Neural progenitor cell (in vitro differentiated cells): ENCODE measurements at regions not wholly inside any gene's neighbourhood (a gene's known extent, or its start where the extent isn't known, plus 50 kb on each side); places are given as distances from the start of the nearest gene placed in this dataset.

Experiments
- DNase-seq: peaks from one replicate; pipeline ENCODE4 v3.0.0-alpha.2; 2016; ENCODE audit warnings: low spot score
- H2AFZ ChIP-seq: fragments of 200-600 bp; sonication (generic); replicated peaks from 2 replicates; pipeline ENCODE4 v1.6.1; 2016; ENCODE audit warnings: antibody characterized with exemption
- H3F3A ChIP-seq: fragments of 200-600 bp; sonication (generic); 2 replicates; pipeline ENCODE4 v1.6.1; 2016; ENCODE audit warnings: antibody characterized with exemption, low read depth
- H3K27ac ChIP-seq: fragments of 200-600 bp; sonication (generic); 2 replicates; pipeline ENCODE4 v1.5.1; 2016; ENCODE audit warnings: mild to moderate bottlenecking
- H3K27me3 ChIP-seq: fragments of 200-600 bp; sonication (generic); 2 replicates; pipeline ENCODE4 v1.6.1; 2016; ENCODE audit warnings: mild to moderate bottlenecking, moderate library complexity
- H3K36me3 ChIP-seq: fragments of 200-600 bp; sonication (generic); 2 replicates; pipeline ENCODE4 v1.5.1; 2016
- H3K4me1 ChIP-seq: fragments of 200-600 bp; sonication (generic); 2 replicates; pipeline ENCODE4 v1.6.1; 2016; ENCODE audit warnings: mixed run types
- H3K4me2 ChIP-seq: fragments of 200-600 bp; sonication (generic); 2 replicates; pipeline ENCODE4 v1.6.1; 2016
- H3K4me3 ChIP-seq: fragments of 200-600 bp; sonication (generic); 2 replicates; pipeline ENCODE4 v1.5.1; 2016
- H3K79me2 ChIP-seq: fragments of 200-600 bp; sonication (generic); 2 replicates; pipeline ENCODE4 v1.6.1; 2016; ENCODE audit warnings: low read depth
- H3K9ac ChIP-seq: fragments of 200-600 bp; sonication (generic); 2 replicates; pipeline ENCODE4 v1.6.1; 2016
- H3K9me3 ChIP-seq: fragments of 200-600 bp; sonication (generic); 2 replicates; pipeline ENCODE4 v1.5.1; 2016; ENCODE audit warnings: low read depth
- H4K20me1 ChIP-seq: fragments of 200-600 bp; sonication (generic); 2 replicates; pipeline ENCODE4 v1.6.1; 2016; ENCODE audit warnings: low read depth
- H3K27ac Mint-ChIP-seq: 3 replicates; pipeline ENCODE4 v1.8.0; 2021; ENCODE audit warnings: mixed read lengths
- H3K27me3 Mint-ChIP-seq: 2 replicates; pipeline ENCODE4 v1.8.0; 2022; ENCODE audit warnings: low read depth, mild to moderate bottlenecking, inconsistent platforms, moderate library complexity, mixed read lengths; ENCODE audit not compliant: insufficient read depth
- H3K36me3 Mint-ChIP-seq: 3 replicates; pipeline ENCODE4 v1.8.0; 2021; ENCODE audit warnings: mixed read lengths
- H3K4me1 Mint-ChIP-seq: 3 replicates; pipeline ENCODE4 v1.8.0; 2021; ENCODE audit warnings: mixed read lengths
- H3K4me3 Mint-ChIP-seq: 3 replicates; pipeline ENCODE4 v1.8.0; 2021; ENCODE audit warnings: mild to moderate bottlenecking, moderate library complexity, mixed read lengths
- H3K9me3 Mint-ChIP-seq: 3 replicates; pipeline ENCODE4 v1.8.0; 2020; ENCODE audit warnings: mixed read lengths
- CTCF ChIP-seq: fragments of 200-600 bp; sonication (generic); IDR thresholded peaks from 2 replicates; pipeline ENCODE4 v1.5.1; 2017; ENCODE audit warnings: antibody characterized with exemption, mild to moderate bottlenecking
- EZH2 ChIP-seq: fragments of 200-600 bp; sonication (generic); IDR thresholded peaks from 2 replicates; pipeline ENCODE4 v1.6.1; 2017; ENCODE audit warnings: antibody characterized with exemption, mild to moderate bottlenecking, moderate library complexity
- EZH2phosphoT487 ChIP-seq: fragments of 200-600 bp; sonication (generic); IDR thresholded peaks from 2 replicates; pipeline ENCODE4 v1.6.1; 2017; ENCODE audit warnings: antibody characterized with exemption

- TF ChIP-seq EZH2phosphoT487 (no peak), CTCF (no peak), EZH2 (no peak)
- peaks cover 27% of the 10 kb centered on the region for H3K4me1 ChIP-seq
- H3K9me3 Mint-ChIP-seq = peaks cover 1% of the 10 kb centered on the region
- H3K4me3 Mint-ChIP-seq = no peak overlapping the region
- peaks cover 29% of the 10 kb centered on the region for H3F3A ChIP-seq
- no peak overlapping the region for H2AFZ ChIP-seq
- H3K4me2 ChIP-seq = peak overlapping the region; percentile 65
- H3K4me3 ChIP-seq = no peak overlapping the region
- H3K27ac ChIP-seq = peak overlapping the region; percentile 33
- H3K36me3 ChIP-seq = no peaks in the 10 kb centered on the region
- no peak overlapping the region for H3K27ac Mint-ChIP-seq
- no peaks in the 10 kb centered on the region for H4K20me1 ChIP-seq
- H3K9me3 ChIP-seq = no peaks in the 10 kb centered on the region
- H3K79me2 ChIP-seq = no peaks in the 10 kb centered on the region
- no peaks in the 10 kb centered on the region for H3K36me3 Mint-ChIP-seq
- no peaks in the 10 kb centered on the region for H3K27me3 ChIP-seq
- peak; percentile 22 for DNase-seq
- H3K9ac ChIP-seq = no peak overlapping the region
- peaks cover 4% of the 10 kb centered on the region for H3K27me3 Mint-ChIP-seq
- peaks cover 34% of the 10 kb centered on the region for H3K4me1 Mint-ChIP-seq
Observed at GRCh38 chr1:95408507-95409136, 174.6 kb downstream of the RWDD3 start.

GRCh38 chr1:95409276-95409675 lies 175.3 kb downstream of the RWDD3 start:
- no peak overlapping the region for H3K4me3 ChIP-seq
- Mint-ChIP-seq H3K4me3 (no peak overlapping the region), H3K27ac (peak overlapping the region; percentile 40), H3K27me3 (peaks cover 2% of the 10 kb centered on the region), H3K4me1 (peaks cover 34% of the 10 kb centered on the region), H3K36me3 (no peaks in the 10 kb centered on the region), H3K9me3 (no peaks in the 10 kb centered on the region)
- no peak overlapping the region for H2AFZ ChIP-seq
- TF ChIP-seq EZH2phosphoT487 = no peak
- TF ChIP-seq EZH2 = no peak
- TF ChIP-seq CTCF = no peak
- DNase-seq = no peak
- H3K9ac ChIP-seq = no peak overlapping the region
- peaks cover 27% of the 10 kb centered on the region for H3K4me1 ChIP-seq
- H3K27ac ChIP-seq = no peak overlapping the region
- peak overlapping the region; percentile 65 for H3K4me2 ChIP-seq
- no peaks in the 10 kb centered on the region for H3K27me3 ChIP-seq
- H3K9me3 ChIP-seq = no peaks in the 10 kb centered on the region
- H4K20me1 ChIP-seq = no peaks in the 10 kb centered on the region
- no peaks in the 10 kb centered on the region for H3K36me3 ChIP-seq
- no peaks in the 10 kb centered on the region for H3K79me2 ChIP-seq
- peaks cover 29% of the 10 kb centered on the region for H3F3A ChIP-seq

GRCh38 chr1:95409901-95410300 lies 175.9 kb downstream of the RWDD3 start:
- peaks cover 27% of the 10 kb centered on the region for H3K4me1 ChIP-seq
- DNase-seq = no peak
- H3K36me3 ChIP-seq = no peaks in the 10 kb centered on the region
- H3K9me3 ChIP-seq = no peaks in the 10 kb centered on the region
- H3K27me3 ChIP-seq = no peaks in the 10 kb centered on the region
- H3F3A ChIP-seq = peaks cover 29% of the 10 kb centered on the region
- Mint-ChIP-seq H3K4me3 (no peak overlapping the region), H3K27ac (no peak overlapping the region), H3K27me3 (peaks cover 2% of the 10 kb centered on the region), H3K9me3 (no peaks in the 10 kb centered on the region), H3K4me1 (peaks cover 34% of the 10 kb centered on the region), H3K36me3 (no peaks in the 10 kb centered on the region)
- H2AFZ ChIP-seq = no peak overlapping the region
- no peak overlapping the region for H3K27ac ChIP-seq
- TF ChIP-seq EZH2 (no peak), CTCF (no peak), EZH2phosphoT487 (no peak)
- H3K79me2 ChIP-seq = no peaks in the 10 kb centered on the region
- peak overlapping the region; percentile 65 for H3K4me2 ChIP-seq
- H3K4me3 ChIP-seq = no peak overlapping the region
- H3K9ac ChIP-seq = no peak overlapping the region
- H4K20me1 ChIP-seq = no peaks in the 10 kb centered on the region
